Activated naive CD4-positive, alpha-beta T cell treated with anti-CD3 and anti-CD28 coated beads, Interleukin-2, amount 10 ng/mL, durations not matched to agents 7 days and 5 days (primary cell): ENCODE measurements at regions not wholly inside any gene's neighbourhood (a gene's known extent, or its start where the extent isn't known, plus 50 kb on each side); places are given as distances from the start of the nearest gene placed in this dataset.

Experiments
- CTCF ChIA-PET: fragments of 350-600 bp; sonication (Branson Sonifier 250); formaldehyde crosslinking; loops from one replicate; lab custom pipeline; 2021; ENCODE audit warnings: antibody characterized with exemption; lab: Charles Lee
- DNase-seq: peaks from one replicate; pipeline ENCODE4 v3.0.0-alpha.2; 2020
- H3K27ac Mint-ChIP-seq: one replicate; pipeline ENCODE4 v1.8.0; 2021; ENCODE audit warnings: mild to moderate bottlenecking, moderate library complexity, mixed read lengths
- H3K27me3 Mint-ChIP-seq: one replicate; pipeline ENCODE4 v1.8.0; 2021; ENCODE audit warnings: mild to moderate bottlenecking, mixed read lengths
- H3K36me3 Mint-ChIP-seq: one replicate; pipeline ENCODE4 v1.8.0; 2021; ENCODE audit warnings: mixed read lengths
- H3K4me1 Mint-ChIP-seq: one replicate; pipeline ENCODE4 v1.8.0; 2021; ENCODE audit warnings: mixed read lengths
- H3K4me3 Mint-ChIP-seq: one replicate; pipeline ENCODE4 v1.8.0; 2021; ENCODE audit warnings: mild to moderate bottlenecking, moderate library complexity, mixed read lengths
- H3K9me3 Mint-ChIP-seq: one replicate; pipeline ENCODE4 v1.8.0; 2021; ENCODE audit warnings: mixed read lengths

DNA sequence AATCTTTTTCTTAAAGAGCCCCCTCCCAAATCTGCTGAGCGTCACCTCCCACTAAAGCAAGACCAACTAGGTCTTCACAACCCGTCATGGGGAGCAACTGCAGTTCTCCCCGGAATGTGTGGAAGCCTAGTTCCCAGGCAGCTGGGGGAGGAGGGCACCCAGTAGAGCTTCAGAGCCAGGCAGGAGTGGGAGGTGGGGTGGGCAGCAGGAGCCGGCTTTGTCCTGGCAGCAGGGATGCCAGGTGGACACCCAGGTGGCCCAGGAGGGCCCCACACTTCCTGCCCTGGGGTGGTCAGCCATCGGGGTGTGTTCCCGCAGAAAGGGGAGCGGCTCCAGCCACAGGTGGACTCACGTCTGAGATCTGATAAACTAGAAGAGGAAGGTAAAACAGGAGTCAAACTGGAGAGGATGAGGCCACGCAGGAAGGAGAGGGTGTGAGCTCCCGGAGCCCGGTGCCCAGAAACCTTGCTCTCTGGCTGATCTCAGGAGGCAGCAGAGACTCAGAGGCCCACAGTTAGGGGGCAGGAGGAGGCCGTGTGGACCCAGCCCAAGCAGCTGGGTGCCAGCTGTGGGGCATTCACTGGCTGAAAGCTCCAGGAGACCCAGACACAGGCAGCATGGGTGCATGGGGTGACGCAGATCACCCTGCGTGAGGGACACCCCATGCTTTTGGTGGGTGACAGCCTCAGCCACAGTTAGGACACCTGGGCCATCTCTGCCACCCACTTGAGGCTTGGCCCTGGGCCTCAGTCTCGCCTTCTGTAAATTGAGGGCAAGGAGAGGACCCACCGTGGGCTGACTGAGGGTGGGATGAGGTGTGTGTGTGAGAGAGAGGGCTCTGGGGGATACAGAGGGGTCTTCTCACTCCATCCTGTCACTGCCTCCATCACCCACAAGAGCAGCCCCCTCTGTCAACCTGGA is 260.8 kb upstream of the TNRC6C start:
- no peak for DNase-seq
- peaks cover 88% of the 10 kb centered on the region for H3K27me3 Mint-ChIP-seq
- CTCF ChIA-PET: no interaction called here
- H3K4me1 Mint-ChIP-seq: peaks cover 33% of the 10 kb centered on the region
- H3K27ac Mint-ChIP-seq: no peak overlapping the region
- no peak overlapping the region for H3K4me3 Mint-ChIP-seq
- peaks cover 6% of the 10 kb centered on the region for H3K36me3 Mint-ChIP-seq
- H3K9me3 Mint-ChIP-seq: peaks cover 16% of the 10 kb centered on the region

DNA sequence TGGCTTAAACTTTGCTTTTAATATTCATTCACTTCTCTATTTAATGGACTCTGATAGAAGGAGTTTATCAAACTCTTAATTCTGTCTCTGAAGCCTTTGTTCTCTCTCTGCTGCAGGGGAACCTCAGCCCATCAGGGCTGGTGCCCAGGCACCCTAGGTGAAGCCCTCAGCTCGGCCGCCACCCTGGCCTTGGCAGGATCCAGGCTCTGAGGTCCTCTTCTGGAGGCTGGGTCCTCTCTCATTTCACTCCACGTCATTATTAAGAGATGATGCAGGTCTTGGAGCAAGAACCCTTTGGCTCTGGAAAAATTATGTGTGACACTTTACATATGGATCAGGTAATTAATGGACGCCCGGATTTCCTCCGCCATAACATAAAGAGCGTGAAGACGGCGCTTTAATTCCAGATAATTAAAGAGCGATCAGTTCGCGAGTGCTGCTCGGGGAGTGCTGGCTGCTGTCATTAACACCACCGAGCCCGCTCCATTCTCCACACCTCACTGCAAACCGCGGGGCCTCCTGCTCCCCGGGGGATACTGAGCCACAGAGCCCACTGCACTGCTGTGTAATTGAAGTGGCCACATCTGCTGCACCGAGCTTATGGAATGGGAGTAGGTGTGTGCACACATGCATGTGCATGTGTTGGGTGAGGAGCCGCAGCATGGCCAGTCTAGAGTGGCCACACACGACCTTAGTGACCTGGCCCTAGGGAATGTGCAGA is 259.4 kb upstream of the TNRC6C start:
- no peak overlapping the region for H3K4me3 Mint-ChIP-seq
- no peak for DNase-seq

DNA sequence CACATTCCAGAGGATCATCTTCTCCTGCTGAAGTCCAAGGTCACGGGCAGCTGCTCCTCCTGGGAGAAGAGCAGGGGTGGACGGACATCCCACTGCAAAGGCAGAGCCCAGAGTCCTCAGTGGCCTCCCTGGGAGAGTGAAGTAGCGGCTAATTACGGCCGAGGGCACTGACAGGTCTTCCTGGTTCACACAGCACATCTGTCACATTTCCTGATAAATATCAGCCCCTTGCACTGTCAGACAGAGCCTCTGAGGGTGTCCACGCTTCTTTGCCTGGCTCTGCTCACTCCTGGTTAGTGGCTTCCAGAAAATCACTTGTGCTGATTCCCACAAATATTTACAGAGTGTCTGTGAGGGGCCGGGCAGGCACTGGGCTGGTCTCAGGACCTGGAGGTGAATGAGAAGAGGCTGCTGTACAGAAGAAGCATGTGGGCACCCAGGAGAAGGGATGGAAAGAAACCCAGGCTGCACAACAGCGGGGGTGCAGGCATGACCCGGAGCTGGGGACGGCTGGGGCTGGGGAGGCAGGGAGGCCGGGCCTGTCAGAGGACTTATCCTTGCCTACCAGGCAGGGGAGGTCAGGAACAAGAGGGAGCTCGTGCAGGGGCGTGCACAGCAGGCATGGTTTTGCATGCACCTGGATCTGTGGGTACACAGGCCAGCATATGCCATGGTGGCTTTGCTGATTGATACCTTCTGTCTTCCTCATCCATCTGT is 258.2 kb upstream of the TNRC6C start:
- Mint-ChIP-seq H3K27me3 (peaks cover 68% of the 10 kb centered on the region), H3K4me3 (no peak overlapping the region), H3K27ac (no peak overlapping the region), H3K36me3 (peaks cover 8% of the 10 kb centered on the region), H3K4me1 (peaks cover 16% of the 10 kb centered on the region), H3K9me3 (peaks cover 38% of the 10 kb centered on the region)
- no peak for DNase-seq
- CTCF ChIA-PET: no interaction called here

More for the DNA sequence above, 259.4 kb upstream of the TNRC6C start:
- H3K4me1 Mint-ChIP-seq: peaks cover 19% of the 10 kb centered on the region
- no peak overlapping the region for H3K27ac Mint-ChIP-seq
- CTCF ChIA-PET: no interaction called here
- H3K36me3 Mint-ChIP-seq: peaks cover 7% of the 10 kb centered on the region
- H3K9me3 Mint-ChIP-seq: peaks cover 27% of the 10 kb centered on the region
- H3K27me3 Mint-ChIP-seq: peaks cover 81% of the 10 kb centered on the region

DNA sequence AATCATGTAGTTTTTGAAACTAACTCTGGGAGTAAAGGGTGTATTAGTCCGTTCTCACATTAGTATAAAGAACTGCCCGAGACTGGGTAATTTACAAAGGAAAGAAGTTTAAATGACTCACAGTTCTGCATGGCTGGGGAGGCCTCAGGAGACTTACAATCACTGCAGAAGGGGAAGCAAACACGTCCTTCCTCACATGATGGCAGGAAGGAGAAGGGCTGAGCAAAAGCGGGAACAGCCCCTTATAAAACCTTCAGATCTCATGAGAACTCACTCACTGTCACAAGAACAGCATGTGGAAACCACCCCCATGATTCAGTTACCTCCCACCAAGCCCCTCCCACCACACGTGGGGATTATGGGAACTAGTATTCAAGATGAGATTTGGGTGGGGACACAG is 256.5 kb upstream of the TNRC6C start:
- CTCF ChIA-PET: no interaction called here
- no peak overlapping the region for H3K4me3 Mint-ChIP-seq
- H3K4me1 Mint-ChIP-seq: peaks cover 2% of the 10 kb centered on the region
- H3K36me3 Mint-ChIP-seq: peaks cover 8% of the 10 kb centered on the region
- peaks cover 52% of the 10 kb centered on the region for H3K27me3 Mint-ChIP-seq
- no peak for DNase-seq
- H3K27ac Mint-ChIP-seq: no peak overlapping the region
- peaks cover 47% of the 10 kb centered on the region for H3K9me3 Mint-ChIP-seq

DNA sequence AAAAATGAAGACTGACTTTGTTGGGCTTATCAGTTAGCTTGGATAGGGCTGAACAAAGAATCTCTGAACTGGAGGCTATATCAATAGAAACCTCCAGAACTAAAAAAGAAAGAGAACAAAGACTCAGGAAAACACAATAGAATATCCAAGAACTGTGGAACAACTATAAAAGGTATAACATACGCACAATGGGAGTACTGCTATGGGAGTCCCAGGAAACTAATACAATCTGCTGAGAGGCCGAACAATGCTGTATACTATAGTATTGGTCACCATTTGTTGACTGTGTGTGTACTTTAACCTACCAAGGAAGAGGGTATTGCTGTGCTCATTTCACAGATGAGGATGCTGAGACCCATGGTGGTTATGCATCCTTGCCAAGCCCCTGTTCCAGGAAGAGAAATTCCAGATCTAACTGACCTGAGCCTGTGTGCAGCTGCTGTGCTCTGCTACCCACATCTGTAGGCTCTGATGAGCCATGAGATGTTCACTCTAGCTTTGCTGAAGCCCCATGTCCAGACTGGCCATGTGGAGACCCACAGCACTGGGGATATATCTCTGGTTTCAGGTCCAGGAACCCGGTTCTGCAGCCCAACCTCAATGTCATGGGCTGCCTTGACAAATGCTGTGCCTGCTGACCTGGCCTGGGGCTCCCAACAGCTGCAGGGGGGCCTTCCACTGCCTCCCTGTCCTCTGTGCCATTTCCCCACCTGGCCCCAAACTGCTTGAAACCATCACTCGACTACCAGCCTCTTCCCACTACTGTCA is 254.3 kb upstream of the TNRC6C start:
- no peak overlapping the region for H3K27ac Mint-ChIP-seq
- CTCF ChIA-PET: no interaction called here
- H3K4me1 Mint-ChIP-seq: no peaks in the 10 kb centered on the region
- H3K27me3 Mint-ChIP-seq: peaks cover 45% of the 10 kb centered on the region
- H3K9me3 Mint-ChIP-seq: peaks cover 51% of the 10 kb centered on the region
- peaks cover 8% of the 10 kb centered on the region for H3K36me3 Mint-ChIP-seq
- no peak overlapping the region for H3K4me3 Mint-ChIP-seq
- DNase-seq: no peak

DNA sequence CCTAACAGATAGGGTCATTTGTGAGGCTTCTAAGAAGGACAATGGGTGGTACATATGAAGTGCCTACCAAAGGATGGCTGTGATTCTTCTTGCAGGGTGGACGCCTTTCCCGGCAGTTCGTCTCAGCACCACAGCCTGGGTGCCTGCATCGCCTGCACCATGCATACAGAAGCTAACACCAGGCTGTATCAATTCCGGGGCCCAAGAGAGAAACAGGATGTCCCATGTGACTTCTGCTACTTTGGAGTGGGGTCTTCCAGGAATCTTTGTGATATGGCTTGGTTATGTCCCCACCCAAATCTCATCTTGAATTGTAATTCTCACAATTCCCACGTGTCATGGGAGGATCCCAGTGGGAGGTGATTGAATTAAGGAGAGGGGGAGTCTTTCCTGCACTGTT is 251.6 kb upstream of the TNRC6C start:
- Mint-ChIP-seq H3K27me3 (peaks cover 41% of the 10 kb centered on the region), H3K9me3 (peaks cover 41% of the 10 kb centered on the region), H3K27ac (no peak overlapping the region), H3K4me1 (no peaks in the 10 kb centered on the region), H3K4me3 (no peak overlapping the region), H3K36me3 (peaks cover 7% of the 10 kb centered on the region)
- CTCF ChIA-PET: no interaction called here
- DNase-seq: no peak

DNA sequence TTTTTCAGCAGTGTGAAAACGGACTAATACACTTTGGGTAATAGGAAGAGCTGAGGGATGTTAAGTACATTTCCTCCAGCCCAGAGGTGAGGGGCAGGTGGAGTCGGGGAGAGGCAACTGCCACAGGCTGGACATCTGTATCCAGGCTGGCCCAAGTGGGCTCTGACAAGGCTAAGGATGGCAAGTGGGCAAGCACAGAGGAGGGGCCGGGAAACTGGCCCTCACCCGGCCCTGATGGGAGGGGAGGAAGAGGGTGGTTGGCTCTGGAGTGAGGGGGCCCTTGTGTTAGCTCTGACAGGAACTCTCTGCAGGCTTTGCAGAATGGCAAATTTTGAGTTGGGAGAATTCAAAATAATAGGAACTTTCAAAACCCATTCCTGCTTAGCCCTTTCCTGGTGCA is 251.0 kb upstream of the TNRC6C start:
- no peak for DNase-seq
- Mint-ChIP-seq H3K27me3 (peaks cover 43% of the 10 kb centered on the region), H3K36me3 (peaks cover 3% of the 10 kb centered on the region), H3K9me3 (peaks cover 35% of the 10 kb centered on the region), H3K4me1 (no peaks in the 10 kb centered on the region), H3K4me3 (no peak overlapping the region), H3K27ac (no peak overlapping the region)
- CTCF ChIA-PET: no interaction called here

DNA sequence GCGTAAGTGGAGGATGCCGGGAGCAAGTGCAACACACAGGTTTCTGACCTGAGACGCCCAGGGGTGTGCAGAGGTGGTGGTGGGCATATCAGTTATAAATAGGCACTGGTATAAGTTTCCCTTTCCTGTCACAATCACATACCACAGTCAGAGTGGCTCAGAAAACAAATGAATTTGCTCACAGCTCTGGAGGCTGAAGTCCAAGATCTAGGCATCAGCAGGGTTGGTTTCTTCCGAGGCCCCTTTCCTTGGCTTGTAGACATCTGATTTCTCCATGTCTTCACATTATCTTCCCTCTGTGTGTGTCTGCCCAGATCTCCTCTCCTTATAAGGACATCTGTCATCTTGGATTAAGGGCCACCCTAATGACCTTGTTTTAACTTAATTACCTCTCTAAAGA is 250.5 kb upstream of the TNRC6C start:
- Mint-ChIP-seq H3K27me3 (peaks cover 43% of the 10 kb centered on the region), H3K4me1 (no peaks in the 10 kb centered on the region), H3K27ac (no peak overlapping the region), H3K9me3 (peaks cover 34% of the 10 kb centered on the region), H3K4me3 (no peak overlapping the region), H3K36me3 (peaks cover 2% of the 10 kb centered on the region)
- no peak for DNase-seq
- CTCF ChIA-PET: no interaction called here

DNA sequence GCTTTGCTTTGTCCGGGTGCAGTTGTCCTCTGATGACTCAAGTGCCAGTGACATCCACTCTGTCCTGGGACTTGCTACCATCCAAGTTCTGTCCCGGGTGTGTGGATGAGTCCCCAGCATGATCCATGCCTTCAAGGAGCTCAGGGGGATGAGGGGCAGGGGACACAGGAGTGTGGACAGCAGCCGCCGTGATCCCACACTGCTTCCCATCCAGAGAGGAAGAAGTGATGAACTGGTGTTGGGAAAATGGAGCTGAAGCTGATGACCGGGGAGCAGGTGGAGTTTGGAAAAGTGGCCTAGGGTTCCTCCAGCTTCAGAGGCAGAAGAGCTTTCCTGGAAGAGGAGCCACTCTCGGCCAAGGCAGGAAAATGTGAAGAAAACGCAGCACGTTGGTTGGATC is 249.6 kb upstream of the TNRC6C start:
- H3K27me3 Mint-ChIP-seq: peaks cover 38% of the 10 kb centered on the region
- H3K9me3 Mint-ChIP-seq: peaks cover 25% of the 10 kb centered on the region
- DNase-seq: no peak
- CTCF ChIA-PET: no interaction called here
- H3K27ac Mint-ChIP-seq: no peak overlapping the region
- no peaks in the 10 kb centered on the region for H3K4me1 Mint-ChIP-seq
- H3K36me3 Mint-ChIP-seq: peaks cover 2% of the 10 kb centered on the region
- no peak overlapping the region for H3K4me3 Mint-ChIP-seq

DNA sequence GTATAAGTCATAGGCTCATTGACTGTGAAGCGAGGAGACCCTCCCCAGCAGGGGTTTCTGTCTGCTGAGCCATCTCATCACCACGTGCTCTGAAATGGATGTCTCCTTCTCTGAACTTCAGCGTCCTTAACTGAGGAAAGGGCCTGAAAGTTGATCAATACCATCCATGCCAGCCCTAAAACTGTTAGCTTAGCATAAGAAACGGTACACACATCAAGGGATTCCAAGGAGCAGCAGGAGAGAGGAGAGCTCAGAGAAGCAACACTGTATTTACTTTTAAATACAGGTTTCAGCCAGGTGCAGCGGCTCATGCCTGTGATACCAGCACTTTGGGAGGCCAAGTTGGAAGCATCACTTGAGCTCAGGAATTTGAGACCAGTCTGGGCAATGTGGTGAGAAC is 248.9 kb upstream of the TNRC6C start:
- H3K9me3 Mint-ChIP-seq: peaks cover 20% of the 10 kb centered on the region
- peaks cover 37% of the 10 kb centered on the region for H3K27me3 Mint-ChIP-seq
- CTCF ChIA-PET: no interaction called here
- H3K4me1 Mint-ChIP-seq: no peaks in the 10 kb centered on the region
- no peak overlapping the region for H3K4me3 Mint-ChIP-seq
- DNase-seq: no peak
- H3K27ac Mint-ChIP-seq: no peak overlapping the region
- no peaks in the 10 kb centered on the region for H3K36me3 Mint-ChIP-seq

DNA sequence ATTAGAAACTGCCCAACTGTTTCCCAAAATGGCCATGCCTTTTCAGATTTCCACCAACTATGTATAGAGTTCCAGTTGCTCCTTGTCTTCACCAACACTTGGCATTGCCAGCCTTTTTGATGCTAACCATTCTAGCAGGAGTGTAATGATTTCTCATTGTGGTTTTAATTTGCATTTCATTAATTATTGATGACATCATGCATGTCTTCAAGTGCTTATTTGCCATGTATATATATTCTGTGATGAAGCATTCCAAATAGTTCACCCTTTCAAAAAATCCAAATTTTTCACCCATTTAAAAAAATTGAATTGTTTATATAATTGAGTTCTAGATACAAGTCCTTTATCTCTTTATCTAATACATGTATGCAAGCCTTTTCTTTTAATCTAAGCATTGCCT is 245.9 kb upstream of the TNRC6C start:
- Mint-ChIP-seq H3K27me3 (peaks cover 43% of the 10 kb centered on the region), H3K36me3 (peaks cover 3% of the 10 kb centered on the region), H3K4me1 (no peaks in the 10 kb centered on the region), H3K4me3 (no peak overlapping the region), H3K9me3 (peaks cover 8% of the 10 kb centered on the region), H3K27ac (no peak overlapping the region)
- no peak for DNase-seq
- CTCF ChIA-PET: no interaction called here

DNA sequence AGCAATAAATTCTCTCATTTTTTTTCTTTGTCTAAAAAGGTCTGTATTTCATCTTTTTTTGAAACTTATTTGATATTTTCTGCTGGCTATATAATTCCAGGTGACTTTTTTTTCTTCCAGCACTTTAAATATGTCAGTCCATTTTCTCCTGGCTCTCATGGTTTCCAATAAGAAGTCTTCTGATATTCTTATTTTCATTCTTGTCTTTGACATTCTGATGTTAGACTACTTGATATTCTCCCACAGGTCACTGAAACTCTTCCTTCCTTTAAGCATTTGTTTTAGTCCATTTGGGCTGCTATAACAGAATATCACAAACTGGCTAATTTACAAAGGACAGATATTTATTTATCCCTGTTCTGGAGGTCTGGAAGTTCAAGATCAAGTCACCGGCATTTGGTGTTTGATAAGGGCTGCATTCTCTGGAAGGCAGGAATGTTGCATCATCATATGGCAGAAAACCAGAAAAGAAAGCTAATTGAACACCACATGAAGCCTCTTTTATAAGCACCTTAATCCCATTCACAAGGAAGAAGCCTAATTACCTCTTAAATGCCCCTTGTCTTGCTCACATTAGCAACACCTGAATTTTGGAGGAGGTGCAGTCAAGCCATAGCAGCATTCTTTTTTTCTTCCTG is 242.1 kb upstream of the TNRC6C start:
- CTCF ChIA-PET: no interaction called here
- no peak overlapping the region for H3K27ac Mint-ChIP-seq
- no peak for DNase-seq
- H3K9me3 Mint-ChIP-seq: peaks cover 17% of the 10 kb centered on the region
- H3K36me3 Mint-ChIP-seq: peaks cover 3% of the 10 kb centered on the region
- H3K4me1 Mint-ChIP-seq: no peaks in the 10 kb centered on the region
- H3K4me3 Mint-ChIP-seq: no peak overlapping the region
- peaks cover 39% of the 10 kb centered on the region for H3K27me3 Mint-ChIP-seq

DNA sequence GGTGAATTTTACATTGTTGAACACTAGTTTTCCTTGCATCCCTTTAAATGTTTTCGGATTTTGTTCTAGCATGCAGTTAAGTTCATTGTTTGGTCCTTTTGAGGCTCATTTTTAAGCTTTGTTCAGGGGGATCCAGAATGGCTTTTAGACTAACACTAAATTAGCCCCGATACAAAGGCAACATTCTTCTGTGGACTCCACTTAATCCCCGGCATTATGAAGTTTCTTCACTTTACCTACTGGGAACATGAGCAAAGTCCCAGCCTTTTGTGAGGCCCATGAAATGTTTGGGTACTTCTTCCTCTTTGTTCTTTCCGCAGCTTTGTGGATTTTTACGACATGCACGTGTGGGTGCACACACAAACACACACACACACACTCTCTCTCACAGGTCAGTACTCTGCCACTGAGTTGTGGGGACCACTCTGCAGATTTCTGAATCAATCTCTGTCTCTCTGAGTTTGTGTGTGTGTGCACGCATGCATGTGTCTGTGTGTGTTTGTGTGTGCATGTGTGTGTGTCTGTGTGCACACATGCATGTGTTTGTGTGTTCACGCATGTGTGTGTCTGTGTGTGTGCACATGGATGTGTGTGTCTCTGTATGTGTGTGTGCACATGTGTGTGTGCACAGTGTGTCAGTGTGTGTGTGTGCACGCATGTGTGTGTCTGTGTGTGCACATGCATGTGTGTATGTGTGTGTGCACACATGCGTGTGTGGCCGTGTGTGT is 240.4 kb upstream of the TNRC6C start:
- Mint-ChIP-seq H3K27me3 (peaks cover 40% of the 10 kb centered on the region), H3K36me3 (peaks cover 3% of the 10 kb centered on the region), H3K27ac (no peak overlapping the region), H3K4me3 (no peak overlapping the region), H3K4me1 (no peaks in the 10 kb centered on the region), H3K9me3 (peaks cover 17% of the 10 kb centered on the region)
- CTCF ChIA-PET: no interaction called here
- DNase-seq: no peak
